HT-29 (cell line): ENCODE measurements at regions not wholly inside any gene's neighbourhood (a gene's known extent, or its start where the extent isn't known, plus 50 kb on each side); places are given as distances from the start of the nearest gene placed in this dataset.
"Not testable (repeated sequence)": the region's sequence is repeated elsewhere in the genome, so short reads cannot be mapped to it uniquely, and the experiment has no call there.

Source experiments
- DNase-seq: peaks from one replicate; pipeline ENCODE4 v3.0.0-alpha.2; 2015; ENCODE audit warnings: low spot score

GRCh38 chr16:35170061-35170460 lies 1710.6 kb downstream of the TP53TG3F start:
- not testable (repeated sequence) for DNase-seq

- DNase-seq, result no peak
Observed at GRCh38 chr16:35170610-35171009, 1711.2 kb downstream of the TP53TG3F start.

- DNase-seq, result no peak
Observed at GRCh38 chr16:35171106-35171505, 1711.7 kb downstream of the TP53TG3F start.

- no peak for DNase-seq
Observed at GRCh38 chr16:35173295-35173694, 1713.9 kb downstream of the TP53TG3F start.

GRCh38 chr16:35174016-35174415 lies 1714.6 kb downstream of the TP53TG3F start:
- DNase-seq, result no peak

- no peak for DNase-seq
Observed at GRCh38 chr16:35176449-35176848, 1717.0 kb downstream of the TP53TG3F start.

- no peak for DNase-seq
Observed at GRCh38 chr16:35177851-35178250, 1718.4 kb downstream of the TP53TG3F start.

GRCh38 chr16:35180970-35181369 lies 1721.6 kb downstream of the TP53TG3F start:
- no peak for DNase-seq

GRCh38 chr16:35181422-35182030 lies 1722.1 kb downstream of the TP53TG3F start:
- DNase-seq, result no peak

- no peak for DNase-seq
Observed at GRCh38 chr16:35182043-35182677, 1722.7 kb downstream of the TP53TG3F start.

GRCh38 chr16:35182943-35183550 lies 1723.6 kb downstream of the TP53TG3F start:
- no peak for DNase-seq

- DNase-seq, result no peak
Observed at GRCh38 chr16:35184356-35184870, 1725.0 kb downstream of the TP53TG3F start.

GRCh38 chr16:35185366-35186044 lies 1726.1 kb downstream of the TP53TG3F start:
- no peak for DNase-seq

GRCh38 chr16:35186045-35186759 lies 1726.8 kb downstream of the TP53TG3F start:
- DNase-seq, result no peak

GRCh38 chr16:35187665-35188225 lies 1728.3 kb downstream of the TP53TG3F start:
- no peak for DNase-seq

GRCh38 chr16:35188288-35189155 lies 1729.1 kb downstream of the TP53TG3F start:
- DNase-seq, result peak; percentile 65

- no peak for DNase-seq
Observed at GRCh38 chr16:35192993-35193392, 1733.6 kb downstream of the TP53TG3F start.

GRCh38 chr16:35193956-35194355 lies 1734.5 kb downstream of the TP53TG3F start:
- no peak for DNase-seq

- DNase-seq, result no peak
Observed at GRCh38 chr16:35194681-35195080, 1735.3 kb downstream of the TP53TG3F start.

- no peak for DNase-seq
Observed at GRCh38 chr16:35195173-35195863, 1735.9 kb downstream of the TP53TG3F start.
